HEK293T (cell line): ENCODE measurements at regions not wholly inside any gene's neighbourhood (a gene's known extent, or its start where the extent isn't known, plus 50 kb on each side); places are given as distances from the start of the nearest gene placed in this dataset.
"Not testable (repeated sequence)": the region's sequence is repeated elsewhere in the genome, so short reads cannot be mapped to it uniquely, and the experiment has no call there.

Experiments
- ARNT ChIP-seq: fragments of 450-650 bp; IDR thresholded peaks from 2 replicates; pipeline ENCODE4 v1.6.1; 2017; ENCODE audit warnings: mild to moderate bottlenecking
- BHLHE40 ChIP-seq: fragments of 450-650 bp; IDR thresholded peaks from 2 replicates; pipeline ENCODE4 v1.6.1; 2016; ENCODE audit warnings: mild to moderate bottlenecking, moderate library complexity, borderline replicate concordance
- ELF4 ChIP-seq: fragments of 450-650 bp; IDR thresholded peaks from 2 replicates; pipeline ENCODE4 v1.6.1; 2017; ENCODE audit warnings: antibody characterized with exemption
- FOXK2 ChIP-seq: fragments of 450-650 bp; IDR thresholded peaks from 2 replicates; pipeline ENCODE4 v1.6.1; 2016; ENCODE audit warnings: mild to moderate bottlenecking
- NFRKB ChIP-seq: fragments of 450-650 bp; IDR thresholded peaks from 2 replicates; pipeline ENCODE4 v1.6.1; 2016; ENCODE audit warnings: mild to moderate bottlenecking, moderate library complexity
- SP1 ChIP-seq: fragments of 450-650 bp; IDR thresholded peaks from 2 replicates; pipeline ENCODE4 v1.6.1; 2017
- SUZ12 ChIP-seq: fragments of 450-650 bp; IDR thresholded peaks from 2 replicates; pipeline ENCODE4 v1.6.1; 2016; ENCODE audit warnings: mild to moderate bottlenecking
- ZNF384 ChIP-seq: fragments of 450-650 bp; IDR thresholded peaks from 2 replicates; pipeline ENCODE4 v1.6.1; 2016

GRCh38 chr2:111292232-111292968, 171.7 kb downstream of the BCL2L11 start:
- TF ChIP-seq SUZ12, BHLHE40, NFRKB, FOXK2, SP1, ZNF384, ARNT, ELF4: not testable (repeated sequence)
